HFFc6 (cell line): ENCODE measurements at regions not wholly inside any gene's neighbourhood (a gene's known extent, or its start where the extent isn't known, plus 50 kb on each side); places are given as distances from the start of the nearest gene placed in this dataset.

Source experiments
- DNase-seq: peaks from one replicate; pipeline ENCODE4 v3.0.0-alpha.2; 2018
- H3K27ac Mint-ChIP-seq: 2 replicates; pipeline ENCODE4 v1.8.0; 2020; ENCODE audit warnings: mild to moderate bottlenecking, mixed read lengths
- H3K27me3 Mint-ChIP-seq: 2 replicates; pipeline ENCODE4 v1.8.0; 2021; ENCODE audit warnings: mild to moderate bottlenecking, moderate library complexity, mixed read lengths; ENCODE audit not compliant: insufficient read depth
- H3K36me3 Mint-ChIP-seq: 2 replicates; pipeline ENCODE4 v1.8.0; 2021; ENCODE audit warnings: low read depth, mixed read lengths
- H3K4me1 Mint-ChIP-seq: 2 replicates; pipeline ENCODE4 v1.8.0; 2020; ENCODE audit warnings: low read depth, mixed read lengths
- H3K4me3 Mint-ChIP-seq: 2 replicates; pipeline ENCODE4 v1.8.0; 2020; ENCODE audit warnings: mild to moderate bottlenecking, moderate library complexity, mixed read lengths
- H3K9me3 Mint-ChIP-seq: 2 replicates; pipeline ENCODE4 v1.8.0; 2020; ENCODE audit warnings: mild to moderate bottlenecking, mixed read lengths
- TF ChIP-seq, protein P1 (sequence below): fragments of 200-600 bp; sonication (generic); IDR thresholded peaks from 2 replicates; pipeline ENCODE4 v1.5.0; 2021; ENCODE audit warnings: antibody characterized with exemption, mild to moderate bottlenecking

DNA sequence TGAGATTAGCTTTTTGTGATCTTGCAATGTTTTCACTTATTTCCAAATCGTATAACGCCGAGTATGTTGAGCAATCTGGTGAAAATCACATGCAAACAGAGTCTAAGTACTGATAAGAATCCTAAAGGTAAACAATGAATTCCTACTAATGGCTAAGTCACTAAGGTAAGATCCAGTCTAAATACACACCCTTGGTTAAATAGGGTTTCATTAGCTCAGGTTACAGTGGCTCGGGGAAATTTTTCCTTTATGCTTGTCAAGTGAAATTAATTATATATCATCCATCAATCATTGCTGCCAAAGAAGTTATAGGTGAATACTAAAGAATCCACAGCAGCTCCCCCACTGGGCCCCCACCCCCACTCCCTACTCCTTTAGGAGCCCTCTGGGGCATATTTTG, 139.3 kb downstream of the SOX2 start:
- Mint-ChIP-seq H3K27ac (no peak overlapping the region), H3K4me1 (no peaks in the 10 kb centered on the region), H3K36me3 (no peaks in the 10 kb centered on the region; the same call in 1 of the 2 replicates), H3K27me3 (no peaks in the 10 kb centered on the region), H3K9me3 (peaks cover 43% of the 10 kb centered on the region), H3K4me3 (no peak overlapping the region)
- TF ChIP-seq, protein P1, sequence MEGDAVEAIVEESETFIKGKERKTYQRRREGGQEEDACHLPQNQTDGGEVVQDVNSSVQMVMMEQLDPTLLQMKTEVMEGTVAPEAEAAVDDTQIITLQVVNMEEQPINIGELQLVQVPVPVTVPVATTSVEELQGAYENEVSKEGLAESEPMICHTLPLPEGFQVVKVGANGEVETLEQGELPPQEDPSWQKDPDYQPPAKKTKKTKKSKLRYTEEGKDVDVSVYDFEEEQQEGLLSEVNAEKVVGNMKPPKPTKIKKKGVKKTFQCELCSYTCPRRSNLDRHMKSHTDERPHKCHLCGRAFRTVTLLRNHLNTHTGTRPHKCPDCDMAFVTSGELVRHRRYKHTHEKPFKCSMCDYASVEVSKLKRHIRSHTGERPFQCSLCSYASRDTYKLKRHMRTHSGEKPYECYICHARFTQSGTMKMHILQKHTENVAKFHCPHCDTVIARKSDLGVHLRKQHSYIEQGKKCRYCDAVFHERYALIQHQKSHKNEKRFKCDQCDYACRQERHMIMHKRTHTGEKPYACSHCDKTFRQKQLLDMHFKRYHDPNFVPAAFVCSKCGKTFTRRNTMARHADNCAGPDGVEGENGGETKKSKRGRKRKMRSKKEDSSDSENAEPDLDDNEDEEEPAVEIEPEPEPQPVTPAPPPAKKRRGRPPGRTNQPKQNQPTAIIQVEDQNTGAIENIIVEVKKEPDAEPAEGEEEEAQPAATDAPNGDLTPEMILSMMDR = no peak
- DNase-seq = no peak

DNA sequence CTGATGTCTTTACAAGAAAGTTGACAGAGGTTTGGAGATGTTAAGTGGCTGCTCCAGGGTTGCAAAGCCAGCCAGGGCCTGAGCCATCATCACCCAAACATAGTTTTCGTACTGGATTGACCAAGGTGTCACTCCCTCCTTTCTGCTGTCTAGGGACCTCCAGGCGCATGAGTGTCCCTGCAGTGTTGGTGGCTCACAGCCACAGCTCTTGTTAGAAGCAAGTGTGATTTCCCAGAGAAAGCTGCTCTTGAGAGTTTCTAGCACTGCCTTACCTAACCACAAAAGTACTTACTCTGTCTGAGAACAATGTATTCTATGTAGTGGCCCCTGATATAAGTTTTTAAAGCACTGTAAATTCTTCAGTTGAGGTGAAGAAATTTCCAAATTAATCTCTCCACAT, 144.1 kb downstream of the SOX2 start:
- Mint-ChIP-seq H3K4me1 (no peaks in the 10 kb centered on the region), H3K9me3 (peaks cover 18% of the 10 kb centered on the region), H3K4me3 (no peak overlapping the region), H3K36me3 (no peaks in the 10 kb centered on the region; the same call in 1 of the 2 replicates), H3K27ac (no peak overlapping the region), H3K27me3 (no peaks in the 10 kb centered on the region)
- TF ChIP-seq, protein P1 = no peak
- DNase-seq = no peak

DNA sequence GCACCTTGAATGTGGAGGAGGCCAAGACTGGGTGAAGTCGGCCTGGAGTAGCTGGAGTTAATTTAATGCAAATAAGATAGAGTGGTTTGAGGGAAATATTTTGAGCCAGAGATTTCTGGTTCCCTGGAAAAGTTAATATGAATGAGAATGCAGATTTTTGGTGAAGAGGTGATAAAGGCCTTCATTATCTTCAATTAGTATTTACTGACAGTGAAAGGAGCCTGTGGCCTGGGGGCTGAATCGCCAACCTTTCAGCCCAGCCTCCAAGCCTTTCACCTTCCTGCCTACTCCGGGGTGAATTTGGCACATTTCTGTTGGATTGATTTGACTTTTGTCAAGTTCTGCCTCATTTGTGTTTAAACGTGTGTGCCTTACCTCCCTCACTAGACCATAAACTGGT, 147.8 kb downstream of the SOX2 start:
- TF ChIP-seq, protein P1 = no peak
- peaks cover 22% of the 10 kb centered on the region for H3K9me3 Mint-ChIP-seq
- no peaks in the 10 kb centered on the region; the same call in 1 of the 2 replicates for H3K36me3 Mint-ChIP-seq
- no peaks in the 10 kb centered on the region for H3K4me1 Mint-ChIP-seq
- H3K27ac Mint-ChIP-seq = no peak overlapping the region
- no peaks in the 10 kb centered on the region for H3K27me3 Mint-ChIP-seq
- no peak overlapping the region for H3K4me3 Mint-ChIP-seq
- no peak for DNase-seq

DNA sequence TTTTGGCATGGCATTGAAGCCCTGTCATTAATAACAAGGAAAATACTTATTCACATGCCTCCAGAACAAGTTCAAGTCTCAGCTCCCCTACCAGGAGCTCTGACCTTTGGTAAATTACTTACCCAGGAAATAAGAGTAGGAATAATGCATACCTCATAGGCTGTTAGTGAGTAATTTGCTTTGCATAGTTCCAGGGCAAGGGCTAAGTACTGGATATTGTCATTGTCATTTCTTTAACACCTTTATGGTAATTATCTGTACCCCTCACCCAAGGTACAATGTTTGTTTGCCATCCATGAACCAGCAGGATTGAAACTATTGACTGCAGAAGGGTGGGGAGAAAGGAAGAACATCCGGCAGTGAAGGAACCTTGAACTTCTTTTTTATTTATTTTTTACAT, 148.5 kb downstream of the SOX2 start:
- H3K27ac Mint-ChIP-seq = no peak overlapping the region
- H3K4me1 Mint-ChIP-seq = no peaks in the 10 kb centered on the region
- TF ChIP-seq, protein P1 = no peak
- H3K27me3 Mint-ChIP-seq = no peaks in the 10 kb centered on the region
- peaks cover 23% of the 10 kb centered on the region for H3K9me3 Mint-ChIP-seq
- no peak for DNase-seq
- H3K4me3 Mint-ChIP-seq = no peak overlapping the region
- no peaks in the 10 kb centered on the region for H3K36me3 Mint-ChIP-seq

DNA sequence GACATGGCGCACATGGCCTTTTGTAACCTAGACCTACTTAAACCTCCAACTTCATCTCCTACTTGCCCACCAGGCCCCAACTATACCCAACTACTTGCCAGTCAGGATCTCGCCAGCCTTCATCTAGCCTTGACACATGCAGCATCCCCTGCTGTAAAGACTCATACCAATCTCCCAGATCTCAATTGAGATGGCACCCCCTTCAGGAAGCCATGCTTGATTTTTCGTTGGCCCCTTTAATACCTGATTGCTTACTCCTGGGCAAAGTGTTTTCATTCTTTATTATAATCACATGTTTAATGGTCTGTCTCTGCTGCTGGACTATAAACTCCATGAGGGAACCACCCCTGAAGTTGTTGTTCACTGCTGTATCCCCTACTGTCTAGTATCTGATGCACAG, 150.8 kb downstream of the SOX2 start:
- TF ChIP-seq, protein P1 = no peak
- no peak for DNase-seq
- no peaks in the 10 kb centered on the region; the same call in 1 of the 2 replicates for H3K36me3 Mint-ChIP-seq
- H3K4me3 Mint-ChIP-seq = no peak overlapping the region
- H3K27me3 Mint-ChIP-seq = no peaks in the 10 kb centered on the region
- no peaks in the 10 kb centered on the region for H3K4me1 Mint-ChIP-seq
- H3K27ac Mint-ChIP-seq = no peak overlapping the region
- H3K9me3 Mint-ChIP-seq = peaks cover 27% of the 10 kb centered on the region

DNA sequence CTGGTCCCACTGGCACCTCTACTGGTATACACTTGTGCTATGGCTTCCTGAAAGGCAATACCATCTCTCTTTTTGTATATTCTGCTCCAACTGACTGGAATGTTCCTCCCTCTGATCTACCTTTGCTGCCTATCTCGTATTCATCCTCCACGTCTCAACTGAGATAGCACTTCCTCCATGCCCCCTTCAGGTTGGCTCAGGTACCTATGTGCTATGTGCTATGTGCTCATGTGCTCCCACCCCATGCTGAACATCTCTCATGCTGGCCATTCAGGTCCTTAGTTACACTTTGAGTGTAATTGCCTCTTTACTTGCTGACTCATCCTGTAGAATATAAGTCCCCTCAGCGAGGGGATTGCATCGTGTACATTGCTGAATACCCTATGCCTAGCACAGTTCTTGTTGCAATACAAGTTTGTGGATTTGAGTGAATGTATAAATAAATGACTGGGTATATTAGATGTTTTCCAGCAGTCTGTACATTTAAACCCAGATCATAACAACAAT, 156.9 kb downstream of the SOX2 start:
- DNase-seq = no peak
- no peaks in the 10 kb centered on the region for H3K4me1 Mint-ChIP-seq
- H3K4me3 Mint-ChIP-seq = no peak overlapping the region
- peaks cover 39% of the 10 kb centered on the region for H3K9me3 Mint-ChIP-seq
- TF ChIP-seq, protein P1 = no peak
- H3K27ac Mint-ChIP-seq = no peak overlapping the region
- no peaks in the 10 kb centered on the region for H3K27me3 Mint-ChIP-seq
- H3K36me3 Mint-ChIP-seq = no peaks in the 10 kb centered on the region; the same call in 1 of the 2 replicates
